GM12864 (cell line): ENCODE measurements at regions not wholly inside any gene's neighbourhood (a gene's known extent, or its start where the extent isn't known, plus 50 kb on each side); places are given as distances from the start of the nearest gene placed in this dataset.

Experiments
- DNase-seq: peaks from one replicate; pipeline ENCODE4 v3.0.0-alpha.2; 2011; ENCODE audit warnings: low read depth
- H3K4me3 ChIP-seq: 2 replicates; pipeline ENCODE4 v1.5.1; 2011; ENCODE audit warnings: mild to moderate bottlenecking, low read depth, low read length, control low read depth
- TF ChIP-seq, protein P1 (sequence below): IDR thresholded peaks from 2 replicates; pipeline ENCODE4 v1.5.1; 2011; ENCODE audit warnings: low read depth, mild to moderate bottlenecking, moderate library complexity, low read length, control low read depth, inconsistent platforms; ENCODE audit errors: missing control alignments

- no peak overlapping the region for H3K4me3 ChIP-seq
- TF ChIP-seq, protein P1, sequence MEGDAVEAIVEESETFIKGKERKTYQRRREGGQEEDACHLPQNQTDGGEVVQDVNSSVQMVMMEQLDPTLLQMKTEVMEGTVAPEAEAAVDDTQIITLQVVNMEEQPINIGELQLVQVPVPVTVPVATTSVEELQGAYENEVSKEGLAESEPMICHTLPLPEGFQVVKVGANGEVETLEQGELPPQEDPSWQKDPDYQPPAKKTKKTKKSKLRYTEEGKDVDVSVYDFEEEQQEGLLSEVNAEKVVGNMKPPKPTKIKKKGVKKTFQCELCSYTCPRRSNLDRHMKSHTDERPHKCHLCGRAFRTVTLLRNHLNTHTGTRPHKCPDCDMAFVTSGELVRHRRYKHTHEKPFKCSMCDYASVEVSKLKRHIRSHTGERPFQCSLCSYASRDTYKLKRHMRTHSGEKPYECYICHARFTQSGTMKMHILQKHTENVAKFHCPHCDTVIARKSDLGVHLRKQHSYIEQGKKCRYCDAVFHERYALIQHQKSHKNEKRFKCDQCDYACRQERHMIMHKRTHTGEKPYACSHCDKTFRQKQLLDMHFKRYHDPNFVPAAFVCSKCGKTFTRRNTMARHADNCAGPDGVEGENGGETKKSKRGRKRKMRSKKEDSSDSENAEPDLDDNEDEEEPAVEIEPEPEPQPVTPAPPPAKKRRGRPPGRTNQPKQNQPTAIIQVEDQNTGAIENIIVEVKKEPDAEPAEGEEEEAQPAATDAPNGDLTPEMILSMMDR: no peak
- no peak for DNase-seq
These were observed 1165.9 kb upstream of the CNTN5 start for GRCh38 chr11:97854877-97855276.

DNA sequence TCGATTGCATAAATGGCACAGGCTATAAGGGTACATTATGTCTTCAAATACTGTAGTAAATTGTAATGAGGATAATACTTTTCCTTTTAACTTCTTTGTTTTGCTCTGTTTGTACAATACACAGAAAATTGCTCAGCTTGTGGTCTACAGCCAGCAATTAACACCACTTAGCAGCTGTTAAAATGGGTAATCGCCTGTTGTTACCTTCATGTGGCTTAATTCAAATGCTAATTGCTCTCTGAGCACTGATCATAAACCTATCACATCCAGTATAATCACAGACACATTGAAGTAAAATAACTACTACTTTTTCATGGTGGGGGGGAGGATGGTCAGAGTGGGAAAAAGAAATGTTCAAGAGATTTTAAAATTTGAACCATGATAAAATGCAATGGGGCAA is 1164.1 kb upstream of the CNTN5 start:
- no peak overlapping the region for H3K4me3 ChIP-seq
- TF ChIP-seq, protein P1: no peak
- no peak for DNase-seq

DNA sequence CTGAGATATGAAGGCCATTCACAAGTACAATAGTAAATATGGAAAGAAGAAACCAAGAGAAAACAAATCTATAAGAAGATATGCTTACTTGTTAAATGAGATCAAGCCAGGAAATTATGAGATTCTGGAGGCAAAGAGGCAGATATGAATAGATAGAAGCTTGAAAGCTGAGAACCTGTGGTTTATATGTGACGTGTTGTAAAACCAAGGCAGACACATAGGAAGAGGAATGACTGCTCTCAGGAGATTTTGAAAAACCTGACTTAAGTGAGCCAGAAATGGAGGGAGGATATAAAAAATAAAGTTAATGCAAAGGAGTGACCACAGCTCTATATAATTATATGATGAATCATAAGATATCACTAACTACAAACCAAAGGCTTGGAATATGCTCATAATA is 1160.5 kb upstream of the CNTN5 start:
- DNase-seq: no peak
- no peak overlapping the region for H3K4me3 ChIP-seq
- TF ChIP-seq, protein P1: no peak

DNA sequence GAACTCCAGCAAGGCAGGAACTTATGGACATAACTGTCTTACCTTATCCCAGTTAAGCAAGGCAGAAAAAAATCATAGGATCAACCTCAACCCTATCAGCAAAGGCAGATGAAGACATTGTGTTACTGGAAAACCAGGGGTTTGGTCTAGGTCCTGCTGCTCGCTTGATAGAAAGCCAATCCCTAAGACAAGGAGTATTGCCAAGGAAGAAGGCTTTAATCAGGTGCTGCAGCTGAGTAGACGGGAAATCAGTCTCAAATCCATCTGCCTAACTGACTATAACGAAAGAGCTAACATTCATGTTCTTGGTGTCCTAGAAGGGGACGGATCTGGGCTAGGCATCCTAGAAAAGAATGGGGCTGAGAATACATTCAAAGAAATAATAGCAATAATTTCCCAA is 1158.7 kb upstream of the CNTN5 start:
- no peak overlapping the region for H3K4me3 ChIP-seq
- TF ChIP-seq, protein P1: no peak
- DNase-seq: no peak

DNA sequence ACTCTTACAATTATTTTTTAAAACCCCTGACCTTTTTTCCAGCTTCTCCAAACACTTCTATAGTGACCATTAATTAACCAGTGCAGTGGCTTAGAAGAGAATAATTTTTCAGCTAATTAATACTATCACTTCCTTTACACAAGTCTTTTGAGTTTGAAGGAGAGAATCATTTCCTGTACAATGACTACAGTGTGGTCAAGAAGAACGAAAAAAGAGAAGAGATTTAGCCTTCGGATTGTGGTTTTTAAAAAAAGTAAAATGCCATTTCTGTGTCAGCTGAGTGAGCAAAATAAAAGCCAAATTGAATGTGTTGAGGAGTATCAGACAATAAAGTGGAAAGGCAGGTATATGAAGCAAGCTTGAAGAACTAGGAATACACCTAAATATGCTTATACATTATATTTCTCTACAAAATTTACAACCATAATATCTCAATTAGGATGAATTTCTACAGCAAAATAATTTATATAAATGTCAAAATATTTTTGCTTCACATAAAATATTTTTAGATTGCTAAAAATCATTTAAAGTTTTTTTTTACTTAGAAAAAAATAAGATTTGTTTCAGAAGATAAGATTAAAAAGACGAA is 1155.2 kb upstream of the CNTN5 start:
- H3K4me3 ChIP-seq: no peak overlapping the region
- no peak for DNase-seq
- TF ChIP-seq, protein P1: no peak

GRCh38 chr11:97871816-97872215 is 1148.9 kb upstream of the CNTN5 start:
- no peak overlapping the region for H3K4me3 ChIP-seq
- TF ChIP-seq, protein P1: no peak
- DNase-seq: no peak

DNA sequence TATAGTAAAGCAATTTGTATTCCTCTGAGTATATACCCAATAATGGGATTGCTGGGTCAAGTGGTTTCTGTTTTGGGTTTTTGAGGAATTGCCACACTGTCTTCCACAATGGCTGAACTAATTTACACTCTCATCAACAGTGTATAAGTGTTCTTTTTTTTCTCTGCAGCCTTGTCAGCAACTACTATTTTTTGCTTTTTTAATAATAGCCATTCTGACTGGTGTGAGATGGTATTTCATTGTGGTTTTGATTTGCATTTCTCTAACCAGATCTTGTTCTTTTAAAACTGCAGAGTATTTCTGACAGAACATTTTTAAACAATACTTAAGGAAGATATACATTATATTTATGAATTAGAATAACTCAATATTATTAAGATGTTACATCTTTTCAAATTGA is 1140.5 kb upstream of the CNTN5 start:
- TF ChIP-seq, protein P1: no peak
- H3K4me3 ChIP-seq: no peak overlapping the region
- no peak for DNase-seq
